Suprapubic skin (tissue), 4 donors: ENCODE measurements at regions not wholly inside any gene's neighbourhood (a gene's known extent, or its start where the extent isn't known, plus 50 kb on each side); places are given as distances from the start of the nearest gene placed in this dataset.

Experiments used
- DNase-seq, 2 donors: peaks; one replicate each; pipeline ENCODE4 v3.0.0-alpha.2; 2019; ENCODE audit warnings: low spot score in 2 of 2
- H3K27ac ChIP-seq: fragments of 200-600 bp; sonication (generic); one replicate; pipeline ENCODE4 v1.5.1; 2019
- H3K27me3 ChIP-seq: fragments of 200-600 bp; sonication (generic); one replicate; pipeline ENCODE4 v1.5.1; 2019
- H3K36me3 ChIP-seq: fragments of 200-600 bp; sonication (generic); one replicate; pipeline ENCODE4 v1.5.1; 2019
- H3K4me1 ChIP-seq: fragments of 200-600 bp; sonication (generic); one replicate; pipeline ENCODE4 v1.5.1; 2019
- H3K4me3 ChIP-seq: fragments of 200-600 bp; sonication (generic); one replicate; pipeline ENCODE4 v1.5.1; 2019; ENCODE audit warnings: mild to moderate bottlenecking
- H3K9me3 ChIP-seq: fragments of 200-600 bp; sonication (generic); one replicate; pipeline ENCODE4 v1.5.1; 2019
- EP300 ChIP-seq: sonication (generic); formaldehyde crosslinking; IDR thresholded peaks from one replicate; pipeline ENCODE4 v1.6.1; 2017; ENCODE audit warnings: antibody characterized with exemption
- POLR2A ChIP-seq, 2 donors: fragments of 450-650 bp; IDR thresholded peaks; one replicate each; pipeline ENCODE4 v1.6.1; 2017; ENCODE audit warnings: antibody characterized with exemption in 2 of 2, mild to moderate bottlenecking in 2 of 2, moderate library complexity in 2 of 2
- POLR2AphosphoS5 ChIP-seq, 3 donors: sonication (generic); formaldehyde crosslinking; IDR thresholded peaks; one replicate each; pipeline ENCODE4 v1.6.1; 2017; ENCODE audit warnings: antibody characterized with exemption in 3 of 3
- WGBS: methylation state at CpG from one replicate; pipeline ENCODE4 v1.1.5; 2018; 5-methylcytosine and 5-hydroxymethylcytosine counted together
- TF ChIP-seq, protein P1 (sequence below), 2 donors: fragments of 200-600 bp in 1 of 2; fragments of 450-650 bp in 1 of 2; sonication (generic) in 1 of 2; IDR thresholded peaks; one replicate each; pipeline ENCODE4 v1.5.1; 2016 to 2019; ENCODE audit warnings: antibody characterized with exemption in 2 of 2, mild to moderate bottlenecking in 1 of 2, moderate library complexity in 1 of 2

DNA sequence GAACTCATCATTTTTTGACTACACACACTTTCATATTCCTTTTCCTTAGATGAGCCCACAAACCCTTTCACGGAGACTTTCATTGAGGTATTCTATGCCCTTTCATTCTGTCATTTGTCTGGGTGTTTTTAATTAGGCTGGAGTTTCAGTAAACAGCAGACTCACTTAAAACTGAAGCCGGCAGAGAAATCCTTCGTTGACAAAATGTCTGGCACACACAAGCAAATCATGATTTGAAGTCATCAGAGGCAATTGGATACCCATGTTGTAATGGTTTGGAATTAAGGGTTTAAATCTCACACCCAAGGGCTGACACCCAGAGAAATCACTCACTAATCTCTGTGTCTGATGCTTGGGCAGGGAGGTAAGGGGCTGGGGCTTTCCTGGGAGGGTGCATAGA is 127.1 kb downstream of the EHF start:
- TF ChIP-seq EP300 (no peak), POLR2AphosphoS5 (IDR thresholded peaks at IDR 0.05) (no peak), POLR2A (IDR thresholded peaks at IDR 0.05) (no peak)
- TF ChIP-seq, protein P1, sequence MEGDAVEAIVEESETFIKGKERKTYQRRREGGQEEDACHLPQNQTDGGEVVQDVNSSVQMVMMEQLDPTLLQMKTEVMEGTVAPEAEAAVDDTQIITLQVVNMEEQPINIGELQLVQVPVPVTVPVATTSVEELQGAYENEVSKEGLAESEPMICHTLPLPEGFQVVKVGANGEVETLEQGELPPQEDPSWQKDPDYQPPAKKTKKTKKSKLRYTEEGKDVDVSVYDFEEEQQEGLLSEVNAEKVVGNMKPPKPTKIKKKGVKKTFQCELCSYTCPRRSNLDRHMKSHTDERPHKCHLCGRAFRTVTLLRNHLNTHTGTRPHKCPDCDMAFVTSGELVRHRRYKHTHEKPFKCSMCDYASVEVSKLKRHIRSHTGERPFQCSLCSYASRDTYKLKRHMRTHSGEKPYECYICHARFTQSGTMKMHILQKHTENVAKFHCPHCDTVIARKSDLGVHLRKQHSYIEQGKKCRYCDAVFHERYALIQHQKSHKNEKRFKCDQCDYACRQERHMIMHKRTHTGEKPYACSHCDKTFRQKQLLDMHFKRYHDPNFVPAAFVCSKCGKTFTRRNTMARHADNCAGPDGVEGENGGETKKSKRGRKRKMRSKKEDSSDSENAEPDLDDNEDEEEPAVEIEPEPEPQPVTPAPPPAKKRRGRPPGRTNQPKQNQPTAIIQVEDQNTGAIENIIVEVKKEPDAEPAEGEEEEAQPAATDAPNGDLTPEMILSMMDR (IDR thresholded peaks at IDR 0.05) = no peak
- H3K4me3 ChIP-seq = no peak overlapping the region
- H3K27me3 ChIP-seq = no peaks in the 10 kb centered on the region
- no peaks in the 10 kb centered on the region for H3K9me3 ChIP-seq
- DNase-seq = no peak
- H3K4me1 ChIP-seq = peaks cover 52% of the 10 kb centered on the region
- 70% methylated on average over 3 of the region's 3 CpGs for WGBS
- H3K27ac ChIP-seq = peak overlapping the region; percentile 76
- H3K36me3 ChIP-seq = no peaks in the 10 kb centered on the region

DNA sequence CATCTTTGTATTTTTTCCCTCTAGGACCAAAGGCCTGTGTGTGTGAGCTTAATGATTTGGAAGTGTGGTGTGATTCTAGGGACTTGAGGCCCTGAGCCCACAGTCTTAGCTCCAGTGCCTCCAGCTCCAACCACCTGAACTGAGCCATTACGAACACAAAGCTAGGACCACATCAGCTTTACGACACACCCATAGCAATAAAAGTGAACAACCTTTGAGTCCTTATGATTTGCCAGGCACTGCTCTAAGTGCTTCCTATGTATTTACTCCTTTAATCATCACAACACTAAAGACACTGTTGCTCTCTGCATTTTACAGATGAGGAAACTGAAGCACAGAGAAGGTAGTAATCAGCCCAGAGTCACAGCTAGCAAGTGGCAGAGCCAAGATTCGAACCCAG is 126.4 kb downstream of the EHF start:
- no peaks in the 10 kb centered on the region for H3K36me3 ChIP-seq
- H3K4me1 ChIP-seq = peaks cover 51% of the 10 kb centered on the region
- H3K9me3 ChIP-seq = no peaks in the 10 kb centered on the region
- H3K27ac ChIP-seq = no peak overlapping the region
- no peak for DNase-seq
- H3K27me3 ChIP-seq = no peaks in the 10 kb centered on the region
- WGBS = 51% methylated on average over 3 of the region's 3 CpGs
- TF ChIP-seq, protein P1 (IDR thresholded peaks at IDR 0.05) = no peak
- TF ChIP-seq POLR2A (IDR thresholded peaks at IDR 0.05) (no peak), POLR2AphosphoS5 (IDR thresholded peaks at IDR 0.05) (no peak), EP300 (no peak)
- no peak overlapping the region for H3K4me3 ChIP-seq

DNA sequence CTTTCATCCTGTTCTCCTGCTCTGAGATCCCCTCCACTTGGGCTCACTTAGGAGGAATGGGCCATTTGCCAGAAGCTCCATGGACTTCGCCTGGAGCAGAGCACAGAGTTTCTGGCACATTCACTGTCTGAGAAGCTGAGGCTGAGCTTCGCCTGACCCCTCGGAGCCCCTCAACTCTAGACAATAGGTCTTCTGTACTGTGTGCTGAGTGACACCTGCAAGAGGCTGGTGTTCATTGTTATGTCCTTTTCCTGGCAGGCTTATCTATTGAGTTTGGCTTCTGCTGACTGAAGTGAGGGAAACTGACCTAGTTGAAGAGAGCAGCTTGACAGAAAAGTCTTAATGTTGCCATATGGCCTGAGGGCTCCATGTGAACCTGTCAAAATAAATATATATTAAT is 124.3 kb downstream of the EHF start:
- Histone ChIP-seq H3K36me3 (no peaks in the 10 kb centered on the region), H3K27me3 (no peaks in the 10 kb centered on the region)
- TF ChIP-seq POLR2A (IDR thresholded peaks at IDR 0.05) = no peak
- TF ChIP-seq POLR2AphosphoS5 (IDR thresholded peaks at IDR 0.05) = no peak
- TF ChIP-seq, protein P1 (IDR thresholded peaks at IDR 0.05) = no peak
- TF ChIP-seq EP300 = no peak

DNA sequence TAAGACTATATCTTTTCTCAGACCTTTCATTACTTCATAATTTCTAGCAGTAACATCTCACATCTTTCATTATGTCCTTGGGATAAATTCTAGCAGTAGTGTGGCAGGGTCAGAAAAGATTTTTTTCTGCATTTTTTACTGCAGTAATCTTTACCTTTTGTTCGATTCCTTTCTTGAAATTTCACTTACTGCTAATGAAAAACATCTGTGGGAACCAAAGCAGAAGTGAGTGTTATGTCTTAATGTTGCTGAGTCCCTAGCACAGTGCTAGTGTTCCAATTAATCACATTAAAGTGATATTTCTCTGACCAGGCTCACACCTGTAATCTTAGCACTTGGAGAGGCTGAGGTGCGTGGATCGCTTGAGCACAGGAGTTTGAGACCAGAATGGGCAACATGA is 123.6 kb downstream of the EHF start:
- H3K27me3 ChIP-seq = no peaks in the 10 kb centered on the region
- no peak overlapping the region for H3K4me3 ChIP-seq
- H3K27ac ChIP-seq = peak overlapping the region; percentile 42
- no peaks in the 10 kb centered on the region for H3K36me3 ChIP-seq
- H3K9me3 ChIP-seq = no peaks in the 10 kb centered on the region
- 71% methylated on average over 3 of the region's 3 CpGs for WGBS
- no peak for DNase-seq
- H3K4me1 ChIP-seq = peaks cover 26% of the 10 kb centered on the region
- no peak for TF ChIP-seq POLR2AphosphoS5 (IDR thresholded peaks at IDR 0.05)
- no peak for TF ChIP-seq POLR2A (IDR thresholded peaks at IDR 0.05)
- TF ChIP-seq, protein P1 (IDR thresholded peaks at IDR 0.05) = no peak
- no peak for TF ChIP-seq EP300

More for the DNA sequence above, 124.3 kb downstream of the EHF start:
- Histone ChIP-seq H3K4me1 (peaks cover 33% of the 10 kb centered on the region), H3K27ac (peak overlapping the region; percentile 42), H3K9me3 (no peaks in the 10 kb centered on the region), H3K4me3 (no peak overlapping the region)
- no peak for DNase-seq
- 52% methylated on average over 3 of the region's 3 CpGs for WGBS

DNA sequence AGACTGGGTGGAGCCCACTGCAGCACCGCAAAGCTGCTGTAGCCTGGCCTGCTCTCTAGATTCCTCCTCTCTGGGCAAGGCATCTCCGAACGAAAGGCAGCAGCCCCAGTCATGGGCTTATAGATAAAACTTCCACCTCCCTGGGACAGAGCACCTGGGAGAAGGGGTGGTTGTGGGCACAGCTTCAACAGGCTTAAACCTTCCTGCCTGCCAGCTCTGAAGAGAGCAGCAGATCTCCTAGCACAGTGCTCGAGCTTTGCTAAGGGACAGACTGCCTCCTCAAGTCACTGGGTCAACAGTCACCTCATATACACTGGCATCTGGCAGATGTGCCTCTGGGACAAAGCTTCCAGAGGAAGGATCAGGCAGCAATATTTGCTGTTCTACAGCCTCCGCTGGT is 117.3 kb downstream of the EHF start:
- Histone ChIP-seq H3K4me1 (no peaks in the 10 kb centered on the region), H3K27ac (no peak overlapping the region), H3K27me3 (no peaks in the 10 kb centered on the region), H3K4me3 (no peak overlapping the region), H3K36me3 (no peaks in the 10 kb centered on the region), H3K9me3 (no peaks in the 10 kb centered on the region)
- no peak for DNase-seq
- WGBS = 88% methylated on average over 5 of the region's 5 CpGs
- no peak for TF ChIP-seq EP300
- no peak for TF ChIP-seq POLR2AphosphoS5 (IDR thresholded peaks at IDR 0.05)
- TF ChIP-seq, protein P1 (IDR thresholded peaks at IDR 0.05) = no peak
- no peak for TF ChIP-seq POLR2A (IDR thresholded peaks at IDR 0.05)
